Urothelium cell line (cell line): ENCODE measurements at regions not wholly inside any gene's neighbourhood (a gene's known extent, or its start where the extent isn't known, plus 50 kb on each side); places are given as distances from the start of the nearest gene placed in this dataset.

Experiments used
- DNase-seq: peaks from one replicate; pipeline ENCODE4 v3.0.0; 2011; ENCODE audit warnings: low spot score, mixed read lengths
- FAIRE-seq: peaks from 2 replicates; lab custom pipeline; 2011; peaks lifted over from hg19 to GRCh38; lab: Jason Lieb, UNC

DNA sequence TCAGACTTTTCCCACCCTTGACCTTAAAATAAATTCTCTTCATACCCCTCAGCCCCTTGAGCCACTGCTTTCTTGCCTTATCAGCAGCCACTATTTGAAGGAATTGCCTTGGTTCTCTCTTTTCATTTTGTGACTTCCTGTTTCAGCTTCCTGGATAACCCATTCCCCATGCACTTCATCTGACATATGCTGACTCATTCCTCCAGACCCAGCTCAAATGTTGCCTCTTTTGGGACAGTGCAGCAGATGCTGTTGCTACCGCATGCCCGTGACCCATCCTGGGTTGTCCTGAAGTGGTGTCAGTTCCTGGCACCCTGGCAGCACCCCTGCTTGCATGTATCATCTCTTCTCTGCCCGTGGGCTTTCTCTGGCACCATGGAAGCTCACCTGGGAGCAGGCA is 496.1 kb downstream of the PTPRU start:
- DNase-seq = no peak
- FAIRE-seq = no peak

DNA sequence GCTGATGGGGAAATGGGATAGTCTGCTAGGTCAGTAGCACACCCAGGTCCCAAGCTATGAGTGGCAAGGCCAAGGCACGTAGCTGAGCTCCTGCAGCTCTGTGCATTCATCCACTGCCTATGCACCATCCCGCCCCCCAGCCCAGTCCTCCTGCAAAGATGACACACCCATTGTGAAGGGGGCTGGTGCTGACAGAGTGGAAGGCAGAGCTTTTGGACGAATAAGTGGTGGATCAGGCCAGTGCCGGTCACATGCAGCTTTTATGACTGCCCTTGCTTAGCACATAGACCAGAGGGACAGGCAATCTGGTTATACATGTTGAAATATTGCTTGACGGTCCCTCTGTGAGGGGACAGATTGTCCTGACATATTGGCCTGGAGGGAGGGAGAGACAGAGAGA is 494.3 kb downstream of the PTPRU start:
- FAIRE-seq = no peak

GRCh38 chr1:29729281-29729680 is 493.0 kb downstream of the PTPRU start:
- DNase-seq (no peak), FAIRE-seq (no peak)

More for the DNA sequence above, 494.3 kb downstream of the PTPRU start:
- DNase-seq = no peak

DNA sequence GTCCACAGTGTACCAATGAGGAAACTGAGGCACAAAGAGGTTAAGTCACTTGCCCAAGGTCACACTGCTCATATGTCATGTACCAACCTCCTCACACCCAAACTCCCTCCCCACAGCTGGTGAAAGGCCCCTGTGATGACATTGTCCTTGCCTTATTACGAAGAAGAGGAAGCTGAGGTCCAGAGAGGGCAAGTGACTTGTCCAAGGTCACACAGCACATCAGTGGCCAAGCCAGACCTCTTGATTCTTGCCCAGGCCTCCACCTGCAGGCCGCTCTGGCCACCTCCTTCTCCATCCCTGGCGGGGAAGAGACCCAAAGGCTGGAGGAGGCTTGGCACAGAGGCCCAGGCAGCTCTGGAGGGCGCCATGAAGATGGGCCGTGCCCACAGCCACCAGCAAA is 492.4 kb downstream of the PTPRU start:
- DNase-seq (no peak), FAIRE-seq (no peak)

DNA sequence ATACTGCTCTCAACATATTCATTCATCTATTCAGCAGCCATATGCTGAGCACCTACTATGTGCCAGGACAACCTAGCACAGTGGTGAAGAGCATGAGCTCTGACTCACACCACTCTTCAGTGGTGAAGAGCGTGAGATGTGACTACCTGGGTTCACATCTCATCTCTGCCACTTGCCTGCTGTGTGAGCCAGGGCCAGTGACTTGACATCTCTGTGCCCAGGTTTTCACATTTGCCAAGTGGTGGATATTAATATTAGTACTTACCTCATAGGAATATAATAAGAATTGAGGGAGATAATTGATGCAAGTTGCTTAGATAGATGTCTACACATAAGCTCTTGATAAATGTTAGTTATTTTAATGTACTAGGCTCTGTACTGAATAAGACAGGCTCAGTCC is 488.9 kb downstream of the PTPRU start:
- DNase-seq (no peak), FAIRE-seq (no peak)

GRCh38 chr1:29722598-29722997 is 486.3 kb downstream of the PTPRU start:
- no peak for FAIRE-seq
- DNase-seq = no peak

- DNase-seq (peak; percentile 70), FAIRE-seq (no peak)
Observed at GRCh38 chr1:29719253-29719652, 482.9 kb downstream of the PTPRU start.

DNA sequence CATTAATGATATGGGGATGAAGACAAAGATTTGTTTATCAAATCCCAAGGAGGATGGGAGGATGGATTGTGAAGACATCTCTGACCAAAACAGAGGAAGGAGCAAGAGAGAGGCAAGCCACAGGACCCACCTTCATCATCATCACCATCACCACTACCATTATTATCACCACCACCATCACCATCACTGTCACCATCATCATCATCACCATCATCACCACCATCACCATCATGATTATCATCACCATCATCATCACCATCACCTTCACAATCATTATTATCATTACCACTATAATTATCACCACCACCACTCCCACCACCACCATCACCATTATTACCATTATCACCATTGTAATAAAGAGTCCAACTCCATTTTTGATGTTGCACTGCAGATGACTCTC is 482.5 kb downstream of the PTPRU start:
- DNase-seq = no peak
- peak; percentile 85 for FAIRE-seq

- no peak for DNase-seq
- no peak for FAIRE-seq
Observed at GRCh38 chr1:29716306-29716705, 480.0 kb downstream of the PTPRU start.

DNA sequence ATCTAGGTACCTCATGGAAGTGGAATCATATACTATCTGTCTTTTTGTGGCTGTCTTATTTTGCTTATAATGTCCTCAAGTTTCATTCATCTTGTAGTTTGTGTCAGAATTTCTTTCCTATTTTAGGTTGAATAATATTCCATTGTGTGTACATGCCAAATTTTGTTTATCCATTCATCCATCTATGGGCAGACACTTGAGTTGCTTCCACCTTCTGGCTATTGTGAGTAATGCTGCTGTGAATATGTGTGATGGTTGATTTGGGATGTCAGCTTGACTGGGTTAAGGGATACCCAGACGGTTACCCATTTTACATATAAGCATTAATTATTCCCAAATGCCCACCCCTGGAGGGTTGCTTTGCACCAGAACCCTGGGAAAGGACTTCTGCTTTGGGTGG is 477.5 kb downstream of the PTPRU start:
- DNase-seq = no peak

DNA sequence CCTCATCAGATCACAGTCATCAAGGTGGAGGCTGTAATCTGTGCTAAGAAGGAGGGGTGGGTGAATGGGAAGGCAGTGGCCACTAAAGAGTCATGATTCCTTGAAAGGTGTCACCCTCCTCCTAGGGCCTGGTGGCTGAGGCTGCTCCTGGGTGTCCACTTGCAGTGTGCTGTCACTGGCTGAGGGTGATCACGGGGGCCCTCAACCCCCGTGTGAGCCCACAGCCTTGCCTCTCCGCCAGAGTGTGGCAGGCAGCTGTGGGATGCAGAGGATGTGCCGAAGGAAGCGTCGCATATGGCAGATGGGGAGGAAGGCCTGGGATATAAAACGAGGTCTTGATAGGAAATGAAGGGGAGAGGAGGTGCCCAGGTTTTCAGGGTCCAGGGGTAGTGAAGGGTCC is 476.5 kb downstream of the PTPRU start:
- FAIRE-seq = peak; percentile 30

More for the DNA sequence above, 477.5 kb downstream of the PTPRU start:
- FAIRE-seq = peak; percentile 56

DNA sequence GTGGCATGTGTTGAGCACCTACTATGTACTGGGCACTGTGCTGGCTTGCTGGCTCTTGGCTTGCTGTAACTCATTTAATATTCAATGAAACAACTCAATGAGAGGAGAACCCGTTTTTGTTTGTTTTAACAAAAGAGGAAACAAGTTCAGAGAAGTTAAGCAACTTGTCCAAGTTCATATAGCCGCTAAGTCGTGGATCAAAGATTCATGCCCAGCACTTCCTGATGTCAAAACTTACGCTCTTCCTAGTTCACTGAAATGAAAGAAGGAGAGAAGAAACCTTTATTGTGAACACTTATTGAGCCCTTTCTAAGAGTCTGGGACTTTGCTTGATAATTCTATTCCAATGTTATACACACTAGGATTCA is 475.9 kb downstream of the PTPRU start:
- no peak for FAIRE-seq

More for the DNA sequence above, 476.5 kb downstream of the PTPRU start:
- DNase-seq = no peak

DNA sequence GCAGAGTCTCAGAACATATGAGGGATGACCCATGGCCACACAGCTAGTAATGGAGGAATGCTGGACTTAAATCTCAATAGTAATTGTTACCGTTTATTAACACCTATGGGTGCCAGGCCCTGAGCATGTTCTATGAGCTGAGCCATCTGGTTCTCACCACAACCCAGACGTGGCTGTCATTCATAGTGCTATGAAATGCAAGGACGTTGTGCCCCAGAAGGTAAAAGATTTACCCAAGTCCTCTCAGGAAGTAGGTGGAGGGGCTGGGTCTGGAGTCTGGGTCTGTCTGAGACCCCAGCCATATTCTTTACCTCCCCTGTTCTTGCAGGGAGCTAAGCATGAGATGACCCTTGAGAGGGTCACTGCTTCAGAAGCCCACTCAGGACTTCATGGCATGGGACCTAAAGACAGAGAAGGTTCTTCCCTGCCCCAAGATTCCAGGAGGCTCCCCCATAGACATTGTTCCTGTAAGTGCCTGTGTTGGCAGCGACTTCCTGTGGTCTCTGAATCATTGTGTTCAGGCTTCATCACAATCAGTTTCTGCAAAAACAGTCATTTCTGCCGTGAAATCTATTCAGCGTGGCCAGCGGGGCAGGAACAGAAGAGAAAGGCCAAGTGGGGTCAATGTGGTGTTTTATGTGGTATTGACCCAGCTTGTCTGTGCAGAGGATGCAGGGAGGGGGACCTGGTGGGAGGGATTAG is 475.4 kb downstream of the PTPRU start:
- peak; percentile 82 for FAIRE-seq
- peak; percentile 75 for DNase-seq

More for the DNA sequence above, 475.9 kb downstream of the PTPRU start:
- no peak for DNase-seq

DNA sequence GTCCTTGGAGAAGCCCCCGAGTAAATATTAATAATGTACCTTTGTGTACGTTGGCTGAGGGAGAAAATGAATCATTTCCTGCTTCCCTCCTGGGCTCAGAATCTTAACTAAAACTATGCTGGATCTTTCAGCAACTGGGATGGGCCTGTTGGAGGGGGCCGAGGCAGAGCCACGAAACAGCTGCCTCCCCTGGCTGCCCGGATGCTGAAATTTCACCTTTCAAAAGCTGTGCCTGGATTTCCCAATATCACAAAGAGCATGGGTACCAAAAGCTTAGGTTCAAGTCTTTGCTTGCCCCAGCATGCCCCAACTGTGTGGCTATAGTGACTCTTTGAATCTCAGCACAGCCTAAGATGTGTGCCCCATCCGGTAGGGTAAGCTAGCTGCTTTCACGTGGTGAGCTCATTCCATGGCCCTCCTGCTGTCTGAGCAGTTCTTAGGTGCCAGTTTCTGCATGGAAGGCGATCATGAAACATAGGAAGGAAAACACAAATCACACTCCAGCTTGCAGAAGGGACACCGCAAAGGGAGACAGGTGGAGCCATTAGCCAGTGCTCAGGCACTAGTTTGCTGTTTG is 473.5 kb downstream of the PTPRU start:
- peak; percentile 74 for DNase-seq
- FAIRE-seq = peak; percentile 13

DNA sequence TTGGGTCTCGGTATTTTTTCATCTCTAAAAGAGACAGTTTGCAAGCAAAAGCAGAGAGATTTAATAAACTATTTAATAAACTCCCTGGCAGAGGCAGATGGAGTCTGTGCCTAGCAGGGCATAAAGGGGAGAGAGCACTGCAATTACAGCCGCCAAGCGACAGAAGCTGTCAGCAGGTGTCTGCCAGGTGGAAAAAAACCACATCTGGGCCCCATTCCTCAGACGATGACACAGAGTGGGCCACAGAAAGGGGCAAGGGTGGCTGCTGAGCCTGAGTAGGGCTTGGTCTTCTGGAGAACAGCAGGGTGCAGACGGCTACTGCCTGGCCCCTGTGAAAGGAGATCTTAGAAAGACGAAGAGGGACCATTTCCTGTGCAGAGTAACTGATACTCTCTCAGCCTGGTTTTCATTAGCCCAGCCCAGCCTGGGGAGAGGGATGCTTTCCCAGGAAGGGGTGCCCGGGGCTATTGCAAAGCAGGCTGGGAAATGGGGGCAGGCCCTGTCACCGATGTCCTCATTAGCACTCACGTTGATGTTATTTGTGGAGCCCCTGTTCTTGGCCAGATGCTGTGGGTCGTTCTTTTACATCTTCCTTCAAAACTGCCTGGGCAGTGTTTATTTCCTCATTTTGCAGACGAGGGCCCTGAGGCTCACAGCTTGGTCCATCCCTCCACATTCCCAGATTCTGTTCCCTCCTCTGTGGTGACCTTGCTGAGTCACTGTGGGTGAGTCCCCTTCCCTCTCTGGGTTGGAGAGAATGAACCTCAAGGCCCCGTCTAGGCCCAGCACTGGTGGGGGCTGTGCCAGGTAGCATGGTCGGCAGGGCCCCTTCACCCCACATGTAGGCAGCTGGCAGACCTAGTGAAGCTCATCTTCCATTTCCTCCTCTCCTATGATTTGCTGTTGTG is 472.7 kb downstream of the PTPRU start:
- FAIRE-seq = peak; percentile 50
- DNase-seq = peak; percentile 80

DNA sequence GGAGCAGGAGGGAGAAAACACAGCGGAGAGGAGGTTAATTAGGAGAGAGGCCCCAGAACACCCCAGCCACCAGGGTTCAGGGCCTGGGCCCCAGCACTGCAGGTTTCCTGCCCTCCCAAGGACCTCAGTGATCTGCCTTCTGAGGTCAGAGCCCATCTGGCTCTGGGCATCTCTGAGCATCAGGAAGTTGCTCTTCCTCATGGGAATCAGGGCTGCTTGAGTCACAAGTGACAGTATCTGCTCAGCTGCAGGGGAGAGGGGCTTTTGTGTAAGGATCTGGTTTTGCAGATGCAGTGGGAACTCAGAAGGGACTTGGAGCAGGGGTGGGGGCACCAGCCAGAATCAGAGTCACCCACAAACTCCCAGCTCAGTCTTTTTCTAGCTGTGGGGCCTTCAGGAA is 472.1 kb downstream of the PTPRU start:
- no peak for DNase-seq
- FAIRE-seq = no peak

DNA sequence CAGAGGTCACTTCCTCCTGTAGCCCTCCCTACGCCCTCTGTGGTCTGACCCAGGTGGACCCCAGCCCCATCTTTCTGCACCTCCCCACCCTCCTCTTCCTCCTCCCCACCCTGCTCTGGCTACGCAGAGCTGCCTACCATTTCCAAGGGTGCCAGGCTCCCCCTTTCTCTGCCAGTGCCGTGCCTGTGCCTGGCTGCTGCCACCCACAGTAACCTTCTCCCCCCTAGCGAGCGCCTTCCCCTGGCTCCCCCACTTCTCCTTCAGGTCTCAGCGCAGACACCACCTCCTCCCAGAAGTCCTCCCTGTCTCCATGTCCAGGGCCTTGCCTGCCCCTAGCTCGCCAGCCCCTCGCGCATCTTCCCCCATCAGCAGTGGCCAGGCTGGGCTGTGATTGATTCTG is 471.5 kb downstream of the PTPRU start:
- no peak for FAIRE-seq
- DNase-seq = no peak

DNA sequence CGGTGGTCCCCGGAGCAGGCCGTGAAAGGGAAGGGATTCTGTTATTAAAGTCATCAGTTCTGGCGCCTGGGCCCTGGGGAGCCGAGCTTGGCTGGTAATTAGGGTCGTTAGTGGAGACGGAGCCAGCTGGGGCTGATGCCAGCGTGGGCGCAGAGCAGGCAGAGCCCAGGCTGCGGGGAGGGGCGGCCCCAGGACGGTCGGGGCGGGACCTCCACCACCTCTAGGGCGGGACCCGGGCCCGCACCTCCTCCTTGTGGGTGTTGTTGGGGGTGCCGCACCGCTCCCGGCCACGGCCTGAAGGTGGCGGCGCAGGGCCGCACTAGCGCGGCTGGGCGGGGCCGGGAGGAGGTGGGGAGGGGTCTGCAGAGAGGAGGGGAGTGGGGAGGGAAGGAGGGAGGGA is 470.6 kb downstream of the PTPRU start:
- FAIRE-seq = peak; percentile 27

GRCh38 chr1:29704430-29704829 is 468.1 kb downstream of the PTPRU start:
- no peak for DNase-seq
- FAIRE-seq = no peak

More for the DNA sequence above, 470.6 kb downstream of the PTPRU start:
- DNase-seq = no peak

GRCh38 chr1:29703596-29704370 is 467.5 kb downstream of the PTPRU start:
- FAIRE-seq (peak; percentile 48), DNase-seq (peak; percentile 73)

DNA sequence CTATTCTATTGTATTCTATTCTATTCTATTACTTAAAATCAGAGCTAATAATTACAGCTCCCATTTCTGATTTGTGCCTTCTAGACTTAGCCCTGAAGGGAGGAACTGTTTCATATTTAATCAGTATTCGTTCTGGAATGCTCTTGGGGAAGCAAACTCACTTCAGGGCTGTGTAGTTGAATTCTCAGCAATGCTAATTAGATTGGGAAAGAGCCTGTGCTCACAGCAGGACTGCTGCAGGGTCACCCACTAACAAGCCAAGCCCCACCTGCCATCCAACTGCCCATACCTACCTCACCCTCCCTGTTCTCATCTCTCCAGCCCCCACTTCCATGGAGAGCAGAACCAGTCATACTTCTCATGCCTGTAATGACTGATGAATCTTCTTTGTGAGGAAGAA is 464.2 kb downstream of the PTPRU start:
- FAIRE-seq = no peak
- DNase-seq = no peak
